ENCODE measurements at regions not wholly inside any gene's neighbourhood (a gene's known extent, or its start where the extent isn't known, plus 50 kb on each side); places are given as distances from the start of the nearest gene placed in this dataset.

- H4K8ac ChIP-seq (replicated peaks; ENCODE audit: insufficient read length, low read depth, low read length), result no peak overlapping the region
- H3K4me2 ChIP-seq (ENCODE audit: insufficient read depth, insufficient read length, low read length), result no peak overlapping the region
- no peak overlapping the region for H2AK5ac ChIP-seq (ENCODE audit: insufficient read length, low read length)
- Mint-ChIP-seq H3K4me3 (no peak overlapping the region), H3K27me3 (ENCODE audit: low read depth) (no peaks in the 10 kb centered on the region), H3K4me1 (peaks cover 27 to 31% of the 10 kb centered on the region in 2 experiments), H3K9me3 (no peaks in the 10 kb centered on the region), H3K27ac (no peak overlapping the region), H3K36me3 (ENCODE audit: insufficient read depth in 1 of 3, low read depth in 3 of 3) (no peaks in the 10 kb centered on the region)
- H2BK120ac ChIP-seq (ENCODE audit: low read depth, low read length, poor library complexity, severe bottlenecking), result no peak overlapping the region
- no peak overlapping the region for H4K91ac ChIP-seq (ENCODE audit: insufficient read length, low read depth, low read length)
- H3T11ph ChIP-seq (ENCODE audit: low read length), result no peak overlapping the region
- peaks cover 11% of the 10 kb centered on the region; the same call in 1 of the 2 replicates for H3K4me1 ChIP-seq (ENCODE audit: insufficient read depth, low read length)
- no peak overlapping the region for H3K9ac ChIP-seq (ENCODE audit: extremely low read depth, insufficient read length, low read length)
- no peak for DNase-seq
- H2BK20ac ChIP-seq (ENCODE audit: low read depth, low read length, poor library complexity, severe bottlenecking), result no peak overlapping the region
- H2BK5ac ChIP-seq (ENCODE audit: insufficient read length, low read length), result no peak overlapping the region
- no peaks in the 10 kb centered on the region for H3K27me3 ChIP-seq (ENCODE audit: insufficient read depth, low read length)
- no peaks in the 10 kb centered on the region for H4K20me1 ChIP-seq (ENCODE audit: control insufficient read depth, insufficient read depth, insufficient read length)
- H3K79me1 ChIP-seq (ENCODE audit: insufficient read depth, low read depth, low read length, poor library complexity, severe bottlenecking), result no peaks in the 10 kb centered on the region
- no peak overlapping the region for H2BK15ac ChIP-seq (ENCODE audit: low read depth, low read length)
- no peak for TF ChIP-seq CTCF (conservative IDR thresholded peaks at IDR 0.05)
- no peaks in the 10 kb centered on the region for H3K23me2 ChIP-seq (ENCODE audit: insufficient read length, low read depth, low read length, poor library complexity, severe bottlenecking)
- H2BK12ac ChIP-seq (ENCODE audit: insufficient read length, low read depth, low read length), result no peak overlapping the region
- no peak overlapping the region for H4K5ac ChIP-seq (ENCODE audit: insufficient read length, low read depth, low read length)
- no peaks in the 10 kb centered on the region for H3K79me2 ChIP-seq (ENCODE audit: insufficient read depth, low read length)
- no peak overlapping the region for H3K4ac ChIP-seq (ENCODE audit: low read depth, low read length)
- no peaks in the 10 kb centered on the region for H3K9me3 ChIP-seq (ENCODE audit: control insufficient read depth, low read depth, low read length)
- no peak overlapping the region for H3K56ac ChIP-seq (ENCODE audit: insufficient read length, low read depth, low read length)
- H3K18ac ChIP-seq (ENCODE audit: insufficient read length, low read depth, low read length), result no peak overlapping the region
- no peak overlapping the region for H3K27ac ChIP-seq (ENCODE audit: insufficient read length, low read depth, low read length)
- H2AFZ ChIP-seq (ENCODE audit: low read length), result no peak overlapping the region
- H3K14ac ChIP-seq (ENCODE audit: insufficient read depth, low read length), result no peak overlapping the region
- no peak overlapping the region for H3K23ac ChIP-seq (ENCODE audit: insufficient read length, low read depth, low read length)
These were observed 197.8 kb upstream of the HDDC2 start for GRCh38 chr6:125499535-125499934.
